WTC11 (cell line): ENCODE measurements at regions not wholly inside any gene's neighbourhood (a gene's known extent, or its start where the extent isn't known, plus 50 kb on each side); places are given as distances from the start of the nearest gene placed in this dataset.

Source experiments
- ATAC-seq: fragments of 200-7000 bp; cut with Tn5 transposase; 2 replicates; pipeline ENCODE4 v1.10.0; 2021; ENCODE audit warnings: mild to moderate bottlenecking, moderate library complexity
- CTCF ChIA-PET: fragments of 300-600 bp; sonication (Branson Sonifier 250); formaldehyde crosslinking; loops from one replicate; lab custom pipeline; 2021; ENCODE audit warnings: antibody characterized with exemption; lab: Charles Lee
- POLR2A ChIA-PET: fragments of 350-600 bp; sonication (Branson Sonifier 250); formaldehyde crosslinking; loops from one replicate; lab custom pipeline; 2021; ENCODE audit warnings: antibody characterized with exemption; lab: Charles Lee
- DNase-seq: peaks from one replicate; pipeline ENCODE4 v3.0.0; 2021; ENCODE audit warnings: low spot score
- H3K27ac Mint-ChIP-seq: 2 replicates; pipeline ENCODE4 v1.8.0; 2021; ENCODE audit warnings: mixed read lengths
- H3K27me3 Mint-ChIP-seq: 2 replicates; pipeline ENCODE4 v1.8.0; 2021; ENCODE audit warnings: low read depth, mild to moderate bottlenecking, moderate library complexity, mixed read lengths
- H3K36me3 Mint-ChIP-seq: 2 replicates; pipeline ENCODE4 v1.8.0; 2021; ENCODE audit warnings: mixed read lengths
- H3K4me1 Mint-ChIP-seq: 2 replicates; pipeline ENCODE4 v1.8.0; 2022; ENCODE audit warnings: mixed read lengths
- H3K4me3 Mint-ChIP-seq: 2 replicates; pipeline ENCODE4 v1.8.0; 2021; ENCODE audit warnings: mild to moderate bottlenecking, moderate library complexity, mixed read lengths
- H3K9me3 Mint-ChIP-seq: 2 replicates; pipeline ENCODE4 v1.8.0; 2021; ENCODE audit warnings: mixed read lengths
- ELF4 ChIP-seq: sonication (generic); formaldehyde crosslinking; IDR thresholded peaks from 2 replicates; pipeline ENCODE4 v1.8.1; 2022; ENCODE audit warnings: low read depth, mild to moderate bottlenecking, moderate library complexity, missing genetic modification reagents
- FOXJ3 ChIP-seq: sonication (generic); formaldehyde crosslinking; IDR thresholded peaks from 2 replicates; pipeline ENCODE4 v1.9.0; 2021; ENCODE audit warnings: missing genetic modification reagents, mild to moderate bottlenecking, borderline replicate concordance
- NFE2L1 ChIP-seq: sonication (generic); formaldehyde crosslinking; IDR thresholded peaks from 2 replicates; pipeline ENCODE4 v1.8.1; 2023; ENCODE audit warnings: missing genetic modification reagents
- NR3C1 ChIP-seq: sonication (generic); formaldehyde crosslinking; conservative IDR thresholded peaks from 2 replicates; pipeline ENCODE4 v1.8.1; 2023; ENCODE audit warnings: low read depth, mild to moderate bottlenecking, missing genetic modification reagents
- SMAD3 ChIP-seq: sonication (generic); formaldehyde crosslinking; IDR thresholded peaks from 2 replicates; pipeline ENCODE4 v1.8.0; 2022; ENCODE audit warnings: missing genetic modification reagents, mild to moderate bottlenecking, borderline replicate concordance
- ZNF138 ChIP-seq: sonication (generic); formaldehyde crosslinking; conservative IDR thresholded peaks from 2 replicates; pipeline ENCODE4 v1.8.1; 2022; ENCODE audit warnings: mild to moderate bottlenecking, moderate library complexity, missing genetic modification reagents
- ZNF219 ChIP-seq: sonication (generic); formaldehyde crosslinking; IDR thresholded peaks from 2 replicates; pipeline ENCODE4 v1.8.0; 2023; ENCODE audit warnings: missing genetic modification reagents, mild to moderate bottlenecking, borderline replicate concordance
- TF ChIP-seq, protein P1 (sequence below): sonication (generic); formaldehyde crosslinking; IDR thresholded peaks from 2 replicates; pipeline ENCODE4 v1.8.1; 2023; ENCODE audit warnings: mild to moderate bottlenecking, missing genetic modification reagents, borderline replicate concordance
- TF ChIP-seq, protein P2 (sequence below): sonication (generic); formaldehyde crosslinking; conservative IDR thresholded peaks from 2 replicates; pipeline ENCODE4 v1.8.1; 2022; ENCODE audit warnings: mild to moderate bottlenecking, missing genetic modification reagents
- TF ChIP-seq, protein P3 (sequence below): sonication (generic); formaldehyde crosslinking; IDR thresholded peaks from 2 replicates; pipeline ENCODE4 v1.8.1; 2023; ENCODE audit warnings: mild to moderate bottlenecking, missing genetic modification reagents, moderate library complexity
- TF ChIP-seq, protein P4 (sequence below): sonication (generic); formaldehyde crosslinking; conservative IDR thresholded peaks from 2 replicates; pipeline ENCODE4 v1.8.1; 2023; ENCODE audit warnings: mild to moderate bottlenecking, low read depth, missing genetic modification reagents, moderate library complexity
- TF ChIP-seq, protein P5 (sequence below): sonication (generic); formaldehyde crosslinking; IDR thresholded peaks from 2 replicates; pipeline ENCODE4 v1.8.1; 2023; ENCODE audit warnings: mild to moderate bottlenecking, missing genetic modification reagents
- TF ChIP-seq, protein P6 (sequence below): fragments of 250-450 bp; sonication (Bioruptor Pico); conservative IDR thresholded peaks from 2 replicates; pipeline ENCODE4 v1.9.0; 2021; ENCODE audit warnings: mild to moderate bottlenecking
- TF ChIP-seq, protein P7 (sequence below): sonication (generic); formaldehyde crosslinking; IDR thresholded peaks from 2 replicates; pipeline ENCODE4 v1.8.1; 2023; ENCODE audit warnings: mild to moderate bottlenecking, missing genetic modification reagents

DNA sequence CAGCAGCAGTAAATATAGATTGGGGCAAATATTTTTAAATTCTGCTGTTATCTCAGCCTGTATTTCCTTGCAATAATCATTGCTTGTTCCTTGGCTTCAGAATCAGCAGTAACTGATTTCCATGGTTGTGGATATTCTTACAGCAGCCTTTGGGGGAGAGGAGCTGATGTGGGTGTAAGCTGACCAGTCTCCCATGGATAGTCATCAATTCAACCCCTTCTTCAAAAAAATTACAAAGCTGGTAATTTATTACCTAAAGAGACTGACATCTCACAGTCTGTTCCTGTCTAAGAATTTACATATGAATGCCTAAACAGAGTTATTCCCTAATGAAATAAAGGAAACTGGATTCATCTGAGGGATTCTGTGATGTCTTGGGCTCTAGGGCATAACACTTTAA, 103.1 kb upstream of the CABCOCO1 start (continued):
- no peak for TF ChIP-seq ZNF138 (CRISPR knock-in tag)
- TF ChIP-seq, protein P1, sequence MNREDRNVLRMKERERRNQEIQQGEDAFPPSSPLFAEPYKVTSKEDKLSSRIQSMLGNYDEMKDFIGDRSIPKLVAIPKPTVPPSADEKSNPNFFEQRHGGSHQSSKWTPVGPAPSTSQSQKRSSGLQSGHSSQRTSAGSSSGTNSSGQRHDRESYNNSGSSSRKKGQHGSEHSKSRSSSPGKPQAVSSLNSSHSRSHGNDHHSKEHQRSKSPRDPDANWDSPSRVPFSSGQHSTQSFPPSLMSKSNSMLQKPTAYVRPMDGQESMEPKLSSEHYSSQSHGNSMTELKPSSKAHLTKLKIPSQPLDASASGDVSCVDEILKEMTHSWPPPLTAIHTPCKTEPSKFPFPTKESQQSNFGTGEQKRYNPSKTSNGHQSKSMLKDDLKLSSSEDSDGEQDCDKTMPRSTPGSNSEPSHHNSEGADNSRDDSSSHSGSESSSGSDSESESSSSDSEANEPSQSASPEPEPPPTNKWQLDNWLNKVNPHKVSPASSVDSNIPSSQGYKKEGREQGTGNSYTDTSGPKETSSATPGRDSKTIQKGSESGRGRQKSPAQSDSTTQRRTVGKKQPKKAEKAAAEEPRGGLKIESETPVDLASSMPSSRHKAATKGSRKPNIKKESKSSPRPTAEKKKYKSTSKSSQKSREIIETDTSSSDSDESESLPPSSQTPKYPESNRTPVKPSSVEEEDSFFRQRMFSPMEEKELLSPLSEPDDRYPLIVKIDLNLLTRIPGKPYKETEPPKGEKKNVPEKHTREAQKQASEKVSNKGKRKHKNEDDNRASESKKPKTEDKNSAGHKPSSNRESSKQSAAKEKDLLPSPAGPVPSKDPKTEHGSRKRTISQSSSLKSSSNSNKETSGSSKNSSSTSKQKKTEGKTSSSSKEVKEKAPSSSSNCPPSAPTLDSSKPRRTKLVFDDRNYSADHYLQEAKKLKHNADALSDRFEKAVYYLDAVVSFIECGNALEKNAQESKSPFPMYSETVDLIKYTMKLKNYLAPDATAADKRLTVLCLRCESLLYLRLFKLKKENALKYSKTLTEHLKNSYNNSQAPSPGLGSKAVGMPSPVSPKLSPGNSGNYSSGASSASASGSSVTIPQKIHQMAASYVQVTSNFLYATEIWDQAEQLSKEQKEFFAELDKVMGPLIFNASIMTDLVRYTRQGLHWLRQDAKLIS (CRISPR knock-in tag), result no peak
- TF ChIP-seq NFE2L1 (CRISPR knock-in tag), result no peak
- no peak for TF ChIP-seq NR3C1
- TF ChIP-seq SMAD3 (CRISPR knock-in tag), result no peak
- TF ChIP-seq, protein P2, sequence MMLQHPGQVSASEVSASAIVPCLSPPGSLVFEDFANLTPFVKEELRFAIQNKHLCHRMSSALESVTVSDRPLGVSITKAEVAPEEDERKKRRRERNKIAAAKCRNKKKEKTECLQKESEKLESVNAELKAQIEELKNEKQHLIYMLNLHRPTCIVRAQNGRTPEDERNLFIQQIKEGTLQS (CRISPR knock-in tag), result no peak
- TF ChIP-seq, all 79 proteins: peak for 0

DNA sequence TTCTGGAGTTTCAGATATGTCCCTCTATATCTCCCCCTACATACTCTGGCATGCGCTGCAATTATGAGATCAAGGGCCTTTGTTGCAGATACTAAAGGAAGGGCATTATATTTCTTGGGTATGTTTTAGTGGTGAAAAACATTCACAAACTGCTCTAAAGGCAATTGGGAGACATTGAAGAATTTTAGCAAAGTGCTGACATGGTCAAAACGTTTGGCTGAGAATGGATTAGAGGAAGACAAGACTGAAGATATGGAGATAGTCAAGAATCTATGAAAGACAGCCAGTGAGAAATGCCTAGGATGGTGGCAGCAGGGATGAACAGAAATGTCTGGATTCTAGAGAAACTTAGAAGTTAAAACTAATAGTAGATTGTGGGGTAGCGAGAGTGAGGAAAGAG, 104.5 kb upstream of the CABCOCO1 start:
- H3K36me3 Mint-ChIP-seq, result peaks cover 16% of the 10 kb centered on the region
- DNase-seq, result no peak
- H3K9me3 Mint-ChIP-seq, result peaks cover 41% of the 10 kb centered on the region
- CTCF ChIA-PET, result no interaction called here
- peaks cover 16% of the 10 kb centered on the region for H3K4me1 Mint-ChIP-seq
- no peak for ATAC-seq
- no peaks in the 10 kb centered on the region for H3K27me3 Mint-ChIP-seq
- no peak overlapping the region; the same call in 1 of the 2 replicates for H3K27ac Mint-ChIP-seq
- TF ChIP-seq, protein P3, sequence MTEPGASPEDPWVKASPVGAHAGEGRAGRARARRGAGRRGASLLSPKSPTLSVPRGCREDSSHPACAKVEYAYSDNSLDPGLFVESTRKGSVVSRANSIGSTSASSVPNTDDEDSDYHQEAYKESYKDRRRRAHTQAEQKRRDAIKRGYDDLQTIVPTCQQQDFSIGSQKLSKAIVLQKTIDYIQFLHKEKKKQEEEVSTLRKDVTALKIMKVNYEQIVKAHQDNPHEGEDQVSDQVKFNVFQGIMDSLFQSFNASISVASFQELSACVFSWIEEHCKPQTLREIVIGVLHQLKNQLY, result no peak
- POLR2A ChIA-PET, result no interaction called here
- no peak overlapping the region for H3K4me3 Mint-ChIP-seq

DNA sequence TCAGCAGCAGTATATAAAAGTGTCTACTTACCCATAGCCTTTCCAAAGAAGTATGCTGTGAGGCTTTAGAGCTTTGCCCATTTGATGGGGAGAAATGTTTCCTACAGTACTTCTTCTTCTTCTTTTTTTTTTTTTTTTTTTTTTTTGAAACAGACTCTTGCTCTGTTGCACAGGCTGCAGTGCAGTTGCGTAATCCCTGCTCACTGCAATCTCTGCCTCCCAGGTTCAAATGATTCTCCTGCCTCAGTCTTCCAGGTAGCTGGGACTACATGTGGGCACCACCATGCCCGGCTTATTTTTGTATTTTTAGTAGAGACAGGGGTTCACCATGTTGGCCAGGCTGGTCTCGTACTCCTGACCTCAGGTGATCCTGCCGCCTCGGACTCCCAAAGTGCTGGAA, 101.7 kb upstream of the TMEM26 start:
- Mint-ChIP-seq H3K4me1 (peaks cover 16% of the 10 kb centered on the region), H3K36me3 (no peaks in the 10 kb centered on the region), H3K9me3 (peaks cover 18% of the 10 kb centered on the region), H3K27me3 (no peaks in the 10 kb centered on the region), H3K4me3 (no peak overlapping the region), H3K27ac (no peak overlapping the region)
- ChIA-PET POLR2A (no interaction called here), CTCF (no interaction called here)
- DNase-seq (no peak), ATAC-seq (no peak)
- TF ChIP-seq, protein P4, sequence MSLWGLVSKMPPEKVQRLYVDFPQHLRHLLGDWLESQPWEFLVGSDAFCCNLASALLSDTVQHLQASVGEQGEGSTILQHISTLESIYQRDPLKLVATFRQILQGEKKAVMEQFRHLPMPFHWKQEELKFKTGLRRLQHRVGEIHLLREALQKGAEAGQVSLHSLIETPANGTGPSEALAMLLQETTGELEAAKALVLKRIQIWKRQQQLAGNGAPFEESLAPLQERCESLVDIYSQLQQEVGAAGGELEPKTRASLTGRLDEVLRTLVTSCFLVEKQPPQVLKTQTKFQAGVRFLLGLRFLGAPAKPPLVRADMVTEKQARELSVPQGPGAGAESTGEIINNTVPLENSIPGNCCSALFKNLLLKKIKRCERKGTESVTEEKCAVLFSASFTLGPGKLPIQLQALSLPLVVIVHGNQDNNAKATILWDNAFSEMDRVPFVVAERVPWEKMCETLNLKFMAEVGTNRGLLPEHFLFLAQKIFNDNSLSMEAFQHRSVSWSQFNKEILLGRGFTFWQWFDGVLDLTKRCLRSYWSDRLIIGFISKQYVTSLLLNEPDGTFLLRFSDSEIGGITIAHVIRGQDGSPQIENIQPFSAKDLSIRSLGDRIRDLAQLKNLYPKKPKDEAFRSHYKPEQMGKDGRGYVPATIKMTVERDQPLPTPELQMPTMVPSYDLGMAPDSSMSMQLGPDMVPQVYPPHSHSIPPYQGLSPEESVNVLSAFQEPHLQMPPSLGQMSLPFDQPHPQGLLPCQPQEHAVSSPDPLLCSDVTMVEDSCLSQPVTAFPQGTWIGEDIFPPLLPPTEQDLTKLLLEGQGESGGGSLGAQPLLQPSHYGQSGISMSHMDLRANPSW (CRISPR knock-in tag), result no peak
- TF ChIP-seq, protein P5, sequence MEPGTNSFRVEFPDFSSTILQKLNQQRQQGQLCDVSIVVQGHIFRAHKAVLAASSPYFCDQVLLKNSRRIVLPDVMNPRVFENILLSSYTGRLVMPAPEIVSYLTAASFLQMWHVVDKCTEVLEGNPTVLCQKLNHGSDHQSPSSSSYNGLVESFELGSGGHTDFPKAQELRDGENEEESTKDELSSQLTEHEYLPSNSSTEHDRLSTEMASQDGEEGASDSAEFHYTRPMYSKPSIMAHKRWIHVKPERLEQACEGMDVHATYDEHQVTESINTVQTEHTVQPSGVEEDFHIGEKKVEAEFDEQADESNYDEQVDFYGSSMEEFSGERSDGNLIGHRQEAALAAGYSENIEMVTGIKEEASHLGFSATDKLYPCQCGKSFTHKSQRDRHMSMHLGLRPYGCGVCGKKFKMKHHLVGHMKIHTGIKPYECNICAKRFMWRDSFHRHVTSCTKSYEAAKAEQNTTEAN (CRISPR knock-in tag), result no peak
- TF ChIP-seq ZNF219 (CRISPR knock-in tag), result no peak
- no peak for TF ChIP-seq FOXJ3 (CRISPR knock-in tag)
- no peak for TF ChIP-seq ELF4
- TF ChIP-seq, protein P6, sequence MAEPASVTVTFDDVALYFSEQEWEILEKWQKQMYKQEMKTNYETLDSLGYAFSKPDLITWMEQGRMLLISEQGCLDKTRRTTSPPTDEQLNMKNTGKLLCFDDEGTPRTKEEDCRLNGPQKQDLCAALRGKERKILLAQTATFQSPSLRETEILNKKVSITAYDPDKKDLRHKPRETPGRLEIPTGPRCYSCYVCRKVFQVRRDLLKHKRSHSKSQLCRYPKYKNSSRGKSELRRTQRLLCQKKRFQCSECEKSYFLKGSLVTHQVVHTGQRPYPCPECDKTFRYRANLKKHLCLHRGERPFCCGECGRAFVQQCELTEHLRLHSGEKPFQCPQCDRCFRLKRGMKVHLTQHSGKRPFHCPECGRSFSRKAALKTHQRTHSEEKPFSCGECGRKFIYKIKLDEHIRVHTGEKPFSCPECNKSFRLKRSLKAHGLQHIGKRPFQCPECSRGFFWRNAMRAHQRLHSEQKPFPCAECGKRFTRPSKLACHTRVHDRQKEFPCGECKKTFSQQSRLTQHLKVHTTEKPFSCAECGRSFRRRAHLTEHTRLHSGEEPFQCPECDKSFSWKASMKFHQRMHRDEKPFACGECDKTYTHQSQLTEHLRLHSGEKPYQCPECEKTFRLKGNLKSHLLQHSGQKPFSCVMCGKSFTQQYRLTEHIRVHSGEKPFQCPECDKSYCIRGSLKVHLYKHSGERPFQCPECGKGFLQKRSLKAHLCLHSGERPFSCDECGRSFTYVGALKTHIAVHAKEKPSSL (CRISPR knock-in tag), result no peak
- no peak for TF ChIP-seq SMAD3 (CRISPR knock-in tag)
- TF ChIP-seq, protein P7, sequence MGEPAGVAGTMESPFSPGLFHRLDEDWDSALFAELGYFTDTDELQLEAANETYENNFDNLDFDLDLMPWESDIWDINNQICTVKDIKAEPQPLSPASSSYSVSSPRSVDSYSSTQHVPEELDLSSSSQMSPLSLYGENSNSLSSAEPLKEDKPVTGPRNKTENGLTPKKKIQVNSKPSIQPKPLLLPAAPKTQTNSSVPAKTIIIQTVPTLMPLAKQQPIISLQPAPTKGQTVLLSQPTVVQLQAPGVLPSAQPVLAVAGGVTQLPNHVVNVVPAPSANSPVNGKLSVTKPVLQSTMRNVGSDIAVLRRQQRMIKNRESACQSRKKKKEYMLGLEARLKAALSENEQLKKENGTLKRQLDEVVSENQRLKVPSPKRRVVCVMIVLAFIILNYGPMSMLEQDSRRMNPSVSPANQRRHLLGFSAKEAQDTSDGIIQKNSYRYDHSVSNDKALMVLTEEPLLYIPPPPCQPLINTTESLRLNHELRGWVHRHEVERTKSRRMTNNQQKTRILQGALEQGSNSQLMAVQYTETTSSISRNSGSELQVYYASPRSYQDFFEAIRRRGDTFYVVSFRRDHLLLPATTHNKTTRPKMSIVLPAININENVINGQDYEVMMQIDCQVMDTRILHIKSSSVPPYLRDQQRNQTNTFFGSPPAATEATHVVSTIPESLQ (CRISPR knock-in tag), result no peak
